ENCODE measurements at regions not wholly inside any gene's neighbourhood (a gene's known extent, or its start where the extent isn't known, plus 50 kb on each side); places are given as distances from the start of the nearest gene placed in this dataset.

DNA sequence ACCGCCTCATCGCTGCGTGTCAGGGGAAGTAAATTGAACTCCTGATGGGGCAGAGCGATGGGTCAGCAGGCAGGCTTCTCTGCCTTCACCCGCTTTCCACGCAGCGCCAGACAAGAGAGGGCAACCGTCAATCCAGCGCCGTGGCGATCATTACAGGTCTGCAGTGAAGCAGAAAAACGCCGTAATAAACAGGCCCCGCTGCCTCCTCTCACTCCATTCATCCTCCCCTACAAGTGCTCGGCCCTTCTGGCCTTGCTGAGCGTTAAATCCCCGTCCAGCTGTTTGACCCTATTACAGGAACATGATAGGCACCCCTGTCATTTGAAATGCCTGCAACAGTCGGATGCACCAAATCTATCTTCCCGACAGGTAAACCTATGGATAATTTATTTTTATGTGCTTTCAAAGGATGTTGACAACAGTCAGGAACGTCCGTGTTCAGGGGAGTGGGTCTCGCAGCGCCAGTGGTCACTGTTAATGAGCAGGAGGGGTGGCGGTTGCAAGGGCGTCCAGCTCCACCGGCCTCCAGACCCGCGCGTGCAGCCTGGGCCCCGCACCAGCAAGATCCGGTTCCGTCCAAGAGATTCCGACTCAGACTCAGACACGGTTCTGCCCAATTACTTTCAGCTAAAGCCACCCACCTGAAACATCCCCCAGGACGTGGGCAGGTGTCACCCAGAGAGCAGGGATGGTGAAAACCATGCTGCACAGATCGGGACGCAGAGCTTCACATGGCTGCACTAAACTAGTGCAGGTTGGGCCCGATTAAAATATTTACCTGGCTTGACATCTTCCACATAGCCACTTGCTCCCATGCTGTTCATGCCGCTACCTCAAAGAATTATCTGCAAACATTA, 508.0 kb upstream of the MGMT start:
- DNase-seq: no peak

GRCh38 chr10:128959746-128960145, 507.3 kb upstream of the MGMT start:
- DNase-seq: no peak

GRCh38 chr10:128960517-128960916, 506.5 kb upstream of the MGMT start:
- no peak for DNase-seq

GRCh38 chr10:128962182-128962581, 504.9 kb upstream of the MGMT start:
- DNase-seq: no peak

DNA sequence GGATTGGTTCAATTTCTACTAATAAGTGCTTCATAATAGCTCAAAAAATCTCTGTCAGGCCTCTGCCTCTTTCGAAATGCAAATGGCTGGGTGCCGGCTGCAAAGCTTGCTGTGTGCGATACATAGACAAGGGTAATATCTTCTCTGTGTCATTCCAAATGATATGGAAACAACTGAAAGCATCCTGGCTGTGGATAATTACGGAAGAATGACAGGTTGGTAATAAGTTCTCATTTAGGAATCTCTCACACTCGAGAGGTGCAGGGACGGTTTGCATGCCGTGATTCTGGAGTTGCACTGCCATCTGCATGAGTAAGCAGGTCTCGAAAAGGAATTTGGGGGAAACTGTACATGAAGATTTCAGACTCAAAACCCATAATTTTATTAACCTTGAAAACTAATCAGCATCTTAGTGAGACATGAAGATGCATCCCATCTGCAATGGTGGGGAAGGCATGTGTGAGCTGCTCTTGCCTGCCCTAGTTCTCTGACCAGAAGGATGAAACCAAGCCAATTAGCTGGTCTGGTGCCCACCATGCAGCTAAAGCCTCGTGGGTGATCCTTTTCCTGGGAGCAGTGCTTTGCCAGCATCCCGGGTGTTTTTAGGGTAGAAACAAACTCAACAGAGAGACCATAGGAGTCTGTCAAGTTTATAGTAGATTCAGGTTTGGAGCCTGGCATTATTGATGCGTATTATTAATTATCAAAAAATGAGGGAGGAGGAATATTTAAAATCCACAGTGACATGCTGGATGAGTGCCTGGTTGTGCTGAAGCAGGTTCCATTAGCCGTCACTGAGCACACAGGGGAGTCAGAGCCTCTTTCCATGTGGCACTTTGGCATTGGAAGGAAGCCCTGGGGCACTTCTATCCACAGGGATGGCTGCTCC, 503.6 kb upstream of the MGMT start:
- no peak for DNase-seq

DNA sequence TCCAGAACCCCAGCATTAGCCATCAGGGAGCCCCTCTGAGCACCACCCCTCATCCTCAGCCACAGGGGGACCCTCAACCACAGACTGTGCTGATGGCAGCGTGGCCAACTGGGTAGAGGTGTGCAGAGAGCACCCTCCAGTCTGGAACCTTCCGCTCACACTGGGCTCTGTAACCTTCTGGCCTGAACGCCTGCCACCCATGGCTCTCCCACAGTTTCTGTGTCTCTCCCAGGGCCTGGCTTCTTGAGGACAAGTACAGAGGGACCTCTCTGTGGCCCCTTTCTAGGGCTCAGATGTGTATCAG, 503.0 kb upstream of the MGMT start:
- no peak for DNase-seq

DNA sequence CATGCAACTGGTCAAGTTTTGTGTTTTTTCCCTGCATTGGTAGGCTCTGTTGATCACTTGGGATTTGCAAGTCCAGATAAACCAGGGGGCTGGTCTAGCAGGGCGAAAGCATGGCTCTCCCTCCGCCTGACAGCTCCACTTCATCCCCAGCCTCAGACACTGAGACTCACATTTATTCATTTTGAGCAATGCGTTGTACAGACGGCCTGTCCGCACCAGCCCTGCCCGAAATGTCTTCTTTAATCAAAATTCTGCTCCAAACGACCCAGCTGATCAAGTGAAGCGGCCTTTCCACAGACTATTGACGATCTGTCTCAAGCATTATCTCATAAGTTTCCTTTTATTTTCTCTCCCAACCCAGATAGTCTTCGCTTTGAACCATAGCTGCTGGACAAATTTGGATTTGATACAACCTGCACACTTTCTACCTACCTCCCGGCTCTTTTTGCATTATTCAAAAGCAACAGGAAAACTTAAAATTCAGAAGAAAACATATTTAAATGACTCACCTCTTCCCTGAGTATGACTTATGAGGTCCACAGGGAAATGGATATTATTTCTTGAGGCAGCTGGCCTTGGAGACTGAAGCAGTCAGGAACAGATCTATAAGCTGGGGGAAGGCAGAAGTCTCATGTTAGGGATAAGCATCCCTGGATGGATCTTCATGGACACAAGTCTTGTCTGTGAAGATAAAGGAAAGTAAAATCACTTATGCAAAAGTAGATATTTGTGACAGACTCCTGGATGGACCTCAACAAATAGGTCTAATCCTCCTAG, 498.9 kb upstream of the MGMT start:
- DNase-seq: no peak

GRCh38 chr10:128969551-128969950, 497.5 kb upstream of the MGMT start:
- DNase-seq: no peak

DNA sequence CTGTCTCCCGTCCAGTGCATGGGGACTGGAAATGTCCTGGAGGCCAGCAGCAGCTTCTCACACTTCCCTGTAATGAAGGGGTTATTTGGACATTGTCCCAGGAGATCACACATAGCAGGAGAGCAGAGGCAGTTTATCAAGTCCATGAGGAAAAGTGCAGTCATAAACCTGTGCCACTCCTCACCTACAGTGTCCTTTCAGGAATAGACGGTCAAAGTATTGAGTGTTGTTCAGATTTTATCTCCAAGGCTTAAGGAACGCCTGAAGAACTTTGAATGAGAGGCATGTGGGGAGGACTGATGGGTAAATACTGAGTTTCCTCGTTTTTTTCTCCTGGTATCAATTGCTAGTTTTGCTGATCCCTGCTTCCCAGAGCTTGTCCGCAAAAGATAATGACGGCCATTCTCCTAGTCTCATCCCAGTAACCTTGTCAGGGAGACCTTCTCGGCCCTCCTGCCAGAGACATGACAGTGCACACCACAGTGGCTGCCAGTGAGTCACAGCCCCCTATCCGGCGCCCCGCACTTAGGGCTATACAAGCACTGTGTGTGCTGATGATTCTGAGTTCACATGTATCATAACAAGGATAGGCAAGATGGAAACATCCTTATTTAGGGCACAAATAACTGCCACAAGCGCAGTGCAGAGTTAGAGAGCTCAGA, 495.5 kb upstream of the MGMT start:
- no peak for DNase-seq

DNA sequence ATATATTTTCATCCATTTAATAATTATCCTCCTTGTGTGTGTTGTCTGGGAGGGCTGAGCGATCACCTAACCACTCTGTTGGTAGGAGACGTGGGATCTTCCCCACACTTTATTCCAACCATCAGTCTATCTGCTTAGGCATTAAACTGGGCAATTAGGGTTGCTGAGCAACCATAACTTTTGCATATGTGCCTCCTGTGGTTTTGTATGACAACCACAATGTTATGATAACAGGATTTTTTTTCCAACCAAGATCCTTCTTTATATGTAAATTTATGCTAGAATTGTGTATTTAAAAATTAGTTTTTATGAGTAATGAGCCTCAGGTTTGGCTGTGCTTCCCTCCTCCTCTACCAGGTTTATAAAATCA, 495.0 kb upstream of the MGMT start:
- no peak for DNase-seq

- no peak for DNase-seq
These were observed 493.8 kb upstream of the MGMT start for GRCh38 chr10:128973221-128973620.

- no peak for DNase-seq
These were observed 490.2 kb upstream of the MGMT start for GRCh38 chr10:128976856-128977255.

GRCh38 chr10:128978211-128978610, 488.8 kb upstream of the MGMT start:
- DNase-seq: no peak

- DNase-seq: no peak
These were observed 487.6 kb upstream of the MGMT start for GRCh38 chr10:128979405-128979804.

- no peak for DNase-seq
These were observed 485.8 kb upstream of the MGMT start for GRCh38 chr10:128981251-128981650.

GRCh38 chr10:128981881-128982615, 485.0 kb upstream of the MGMT start:
- no peak for DNase-seq

DNA sequence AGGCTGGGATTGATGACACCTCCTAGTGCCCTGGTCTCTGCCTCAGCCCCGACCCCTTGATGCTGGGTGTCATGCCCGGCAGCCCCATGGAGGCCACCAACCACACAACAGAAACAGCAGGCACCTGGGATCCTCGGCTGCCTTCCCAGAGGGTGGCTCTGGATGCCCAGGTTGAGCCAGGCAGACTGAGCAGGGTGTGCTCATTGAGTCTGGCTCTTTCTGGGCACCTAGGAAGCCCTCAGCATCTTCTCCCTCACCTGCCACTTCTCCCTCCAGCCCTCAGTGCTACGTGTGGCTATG, 484.5 kb upstream of the MGMT start:
- no peak for DNase-seq

DNA sequence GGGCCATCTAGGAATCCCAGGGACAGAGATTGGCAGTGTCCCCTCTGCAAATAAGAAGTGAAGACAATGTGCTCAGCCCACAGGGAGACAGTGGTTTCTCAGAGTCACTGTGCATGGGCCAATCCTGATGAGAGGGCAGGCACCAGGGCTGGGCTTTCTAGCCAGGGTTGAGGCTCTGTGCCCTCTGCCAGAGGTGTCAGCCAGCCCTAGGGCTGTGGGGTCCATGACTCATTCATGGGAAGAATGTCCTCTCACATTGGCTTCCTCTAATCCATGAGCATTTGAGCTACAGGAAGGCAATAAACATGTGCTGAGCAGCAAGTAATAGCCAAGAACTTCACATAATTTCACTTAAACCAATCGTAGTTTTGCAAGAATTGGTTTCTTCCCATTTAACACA, 482.0 kb upstream of the MGMT start:
- no peak for DNase-seq

- DNase-seq: no peak
These were observed 476.1 kb upstream of the MGMT start for GRCh38 chr10:128990986-128991385.

DNA sequence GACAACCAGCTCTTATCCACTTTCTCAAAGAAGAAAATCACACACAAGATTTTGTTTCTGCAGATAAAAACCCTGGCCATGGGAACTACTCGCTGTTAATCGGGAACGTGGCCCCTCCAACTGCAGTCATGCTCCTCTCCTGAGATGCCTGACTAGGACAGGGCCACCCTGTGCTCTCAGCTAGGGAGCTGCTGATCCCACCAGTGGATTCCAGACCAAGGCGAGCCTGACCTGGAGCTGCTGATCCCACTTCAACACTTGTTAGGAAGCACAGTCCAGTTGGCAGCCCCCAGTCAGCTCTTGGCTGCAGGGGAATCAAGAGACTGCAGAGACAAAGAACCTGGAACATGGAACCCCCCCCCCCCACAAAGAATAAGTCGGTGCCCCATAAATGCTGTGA, 474.3 kb upstream of the MGMT start:
- no peak for DNase-seq

DNA sequence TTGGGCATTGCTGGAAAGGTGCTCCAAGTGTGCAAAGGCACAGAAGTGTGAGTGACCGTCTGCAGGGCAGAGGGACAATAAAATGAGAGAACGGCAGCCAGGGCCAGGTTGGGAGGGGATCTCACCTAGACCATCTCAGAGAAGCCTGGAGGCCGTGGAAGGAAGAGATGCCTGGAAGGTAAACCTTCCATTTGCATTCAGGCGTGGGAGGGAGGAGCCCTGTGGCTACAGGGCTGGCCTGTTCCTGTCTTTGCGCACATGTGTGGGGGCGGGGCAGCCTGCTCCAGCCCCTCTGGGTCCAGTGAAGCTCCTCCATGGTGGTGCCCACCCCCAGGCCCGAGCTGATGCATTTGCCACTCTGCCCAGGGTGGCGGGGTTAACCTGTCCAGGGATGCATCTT, 473.6 kb upstream of the MGMT start:
- no peak for DNase-seq

GRCh38 chr10:128993911-128994538, 473.0 kb upstream of the MGMT start:
- no peak for DNase-seq

All from activated CD4-positive, alpha-beta T cell treated with anti-CD3 and anti-CD28 coated beads, Interleukin-2, amount 50 U/mL, for 48 hours (primary cell).